Bronchial epithelial cell (primary cell): ENCODE measurements at regions not wholly inside any gene's neighbourhood (a gene's known extent, or its start where the extent isn't known, plus 50 kb on each side); places are given as distances from the start of the nearest gene placed in this dataset.

Experiments
- DNase-seq: peaks from one replicate; pipeline ENCODE4 v3.0.0-alpha.2; 2010; ENCODE audit warnings: low read depth
- FAIRE-seq: peaks from 2 replicates; lab custom pipeline; 2011; peaks lifted over from hg19 to GRCh38; lab: Jason Lieb, UNC
- H3K27me3 ChIP-seq: 2 replicates; pipeline ENCODE4 v1.5.1; 2011; ENCODE audit warnings: low read length; ENCODE audit not compliant: control insufficient read depth, insufficient read depth
- H3K36me3 ChIP-seq: 2 replicates; pipeline ENCODE4 v1.5.1; 2011; ENCODE audit warnings: low read length; ENCODE audit not compliant: control insufficient read depth, insufficient read depth
- H3K4me3 ChIP-seq: 2 replicates; pipeline ENCODE4 v1.5.1; 2011; ENCODE audit warnings: mild to moderate bottlenecking, low read depth, low read length, control low read depth
- CTCF ChIP-seq: IDR thresholded peaks from 2 replicates; pipeline ENCODE4 v1.5.1; 2011; ENCODE audit warnings: mild to moderate bottlenecking, moderate library complexity, low read length, control low read depth, inconsistent platforms; ENCODE audit not compliant: insufficient read depth, severe bottlenecking

- TF ChIP-seq CTCF: no peak
- FAIRE-seq (no peak), DNase-seq (no peak)
- Histone ChIP-seq H3K36me3 (no peaks in the 10 kb centered on the region), H3K27me3 (no peaks in the 10 kb centered on the region), H3K4me3 (no peak overlapping the region)
Observed at GRCh38 chr2:13143451-13143850, 426.7 kb downstream of the TRIB2 start.

GRCh38 chr2:13156916-13157315 lies 440.2 kb downstream of the TRIB2 start:
- DNase-seq (no peak), FAIRE-seq (no peak)
- H3K4me3 ChIP-seq: no peak overlapping the region
- H3K27me3 ChIP-seq: no peaks in the 10 kb centered on the region
- no peaks in the 10 kb centered on the region for H3K36me3 ChIP-seq
- TF ChIP-seq CTCF: no peak

GRCh38 chr2:13158466-13158865 lies 441.7 kb downstream of the TRIB2 start:
- Histone ChIP-seq H3K36me3 (no peaks in the 10 kb centered on the region), H3K4me3 (no peak overlapping the region), H3K27me3 (no peaks in the 10 kb centered on the region)
- DNase-seq: no peak
- no peak for TF ChIP-seq CTCF
- no peak for FAIRE-seq

DNA sequence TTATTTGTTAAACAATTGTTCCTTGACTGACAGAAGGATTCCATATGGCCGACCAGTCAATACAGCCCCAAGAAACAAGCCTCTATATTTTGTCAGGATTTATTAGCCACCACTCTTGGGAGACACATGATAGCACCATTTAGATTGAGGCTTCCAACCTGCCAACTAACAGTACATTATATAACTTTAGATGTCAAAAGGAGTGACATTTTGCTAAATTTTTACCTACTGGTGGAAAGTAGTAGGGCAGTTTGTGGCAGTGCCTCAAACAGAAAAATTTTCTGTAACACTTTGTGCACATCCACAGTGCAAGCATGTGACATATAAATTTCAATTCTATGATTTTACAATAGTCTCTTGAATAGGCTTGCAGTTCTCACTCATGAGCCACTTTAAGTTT lies 464.0 kb downstream of the TRIB2 start:
- FAIRE-seq: no peak
- no peaks in the 10 kb centered on the region for H3K36me3 ChIP-seq
- TF ChIP-seq CTCF: no peak
- no peaks in the 10 kb centered on the region for H3K27me3 ChIP-seq
- H3K4me3 ChIP-seq: no peak overlapping the region
- no peak for DNase-seq

DNA sequence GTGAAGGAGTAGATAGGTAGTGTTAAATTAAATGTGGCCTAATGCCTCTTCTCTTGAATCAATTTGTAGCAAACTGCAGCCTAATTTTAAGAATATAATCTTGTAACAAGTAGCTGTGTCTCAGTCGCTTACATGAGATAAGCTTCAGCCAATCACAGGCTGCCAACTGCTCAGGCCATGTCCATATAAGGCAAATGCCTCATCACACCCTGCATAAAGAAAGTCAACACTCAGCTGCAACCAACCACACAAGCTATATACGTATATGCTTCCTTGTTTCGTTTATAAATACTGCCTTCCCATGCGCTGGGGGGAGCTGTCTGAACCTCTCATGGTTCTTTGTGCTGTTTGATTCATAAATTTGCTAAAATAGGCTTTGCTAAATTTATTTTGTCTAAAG lies 476.3 kb downstream of the TRIB2 start:
- H3K36me3 ChIP-seq: no peaks in the 10 kb centered on the region
- no peak for TF ChIP-seq CTCF
- no peaks in the 10 kb centered on the region for H3K27me3 ChIP-seq
- FAIRE-seq (no peak), DNase-seq (peak; percentile 40)
- H3K4me3 ChIP-seq: no peak overlapping the region

DNA sequence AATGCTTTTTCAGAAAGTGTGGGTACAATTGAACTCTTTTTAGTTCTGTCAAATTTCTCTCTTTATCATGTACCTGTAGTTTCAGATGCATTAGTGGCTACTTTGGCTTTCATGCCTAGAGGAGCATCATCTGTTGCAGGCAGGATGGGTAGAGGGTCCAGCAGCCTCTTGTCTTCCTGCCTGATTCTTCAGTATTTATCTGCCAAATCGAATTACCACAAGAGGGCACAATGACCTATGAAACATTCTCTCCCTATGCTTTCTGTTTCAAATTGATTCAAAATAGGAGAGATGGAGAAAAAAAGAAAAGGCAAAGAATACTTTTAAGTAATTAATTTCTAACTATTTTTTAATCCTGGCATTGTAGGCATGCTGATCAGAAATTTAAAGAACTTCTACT lies 477.2 kb downstream of the TRIB2 start:
- H3K27me3 ChIP-seq: no peaks in the 10 kb centered on the region

More for the DNA sequence above, 477.2 kb downstream of the TRIB2 start:
- Histone ChIP-seq H3K4me3 (no peak overlapping the region), H3K36me3 (no peaks in the 10 kb centered on the region)
- DNase-seq (peak; percentile 31), FAIRE-seq (no peak)
- TF ChIP-seq CTCF: peak; percentile 42
